NCI-H2227 (cell line): ENCODE measurements at regions not wholly inside any gene's neighbourhood (a gene's known extent, or its start where the extent isn't known, plus 50 kb on each side); places are given as distances from the start of the nearest gene placed in this dataset.
"Not testable (repeated sequence)": the region's sequence is repeated elsewhere in the genome, so short reads cannot be mapped to it uniquely, and the experiment has no call there.

Experiments
- DNase-seq: peaks from one replicate; lab custom pipeline; 2025; ENCODE audit not compliant: unreplicated experiment; lab: John Stamatoyannopoulos, UW

- not testable (repeated sequence) for DNase-seq
These were observed 159.4 kb downstream of the SKIDA1 start for GRCh38 chr10:21366108-21366507.

DNA sequence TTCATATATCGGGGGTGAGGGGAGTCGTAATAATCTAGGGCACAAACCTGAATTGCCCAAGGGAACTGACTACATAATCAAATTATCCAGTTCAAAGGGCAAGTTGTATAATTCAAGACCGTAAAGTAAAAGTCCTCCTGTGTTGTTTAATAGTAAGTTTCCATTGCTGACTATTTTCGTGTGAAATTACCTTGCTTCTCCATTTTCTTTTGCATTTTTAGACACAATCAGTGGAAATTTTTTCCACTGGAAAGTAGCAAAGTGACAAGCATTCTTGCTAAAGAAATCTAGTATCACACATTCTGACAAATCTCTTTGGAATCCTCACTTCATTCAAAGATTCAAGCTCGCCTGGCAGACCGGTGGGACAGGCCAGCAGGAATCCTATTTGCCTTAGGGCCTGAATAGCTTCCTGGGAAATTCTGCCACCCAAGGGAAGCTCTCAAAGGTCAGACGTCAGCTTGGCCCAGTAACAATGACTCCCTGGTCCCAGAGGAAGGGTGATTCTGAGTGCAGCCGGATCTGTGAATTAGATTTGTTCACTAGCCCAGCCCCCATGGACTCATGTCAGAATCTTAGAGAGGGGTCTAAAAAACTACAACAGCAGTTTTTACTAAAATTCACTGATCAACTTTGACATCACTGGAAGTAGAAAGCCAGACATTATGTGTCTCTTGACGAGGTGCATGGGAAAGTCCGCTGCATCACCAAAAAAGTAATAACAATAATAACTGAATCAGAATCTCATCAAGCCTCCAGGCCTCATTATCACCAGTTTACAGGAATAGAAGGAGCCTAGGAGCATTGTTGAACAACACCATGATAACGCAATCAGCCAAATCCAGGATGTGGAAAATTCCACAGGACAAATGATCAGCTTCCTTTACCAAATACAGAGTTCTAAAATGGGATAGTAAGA, 161.0 kb downstream of the SKIDA1 start:
- DNase-seq = no peak

- DNase-seq = no peak
These were observed 161.8 kb downstream of the SKIDA1 start for GRCh38 chr10:21363731-21364104.

DNA sequence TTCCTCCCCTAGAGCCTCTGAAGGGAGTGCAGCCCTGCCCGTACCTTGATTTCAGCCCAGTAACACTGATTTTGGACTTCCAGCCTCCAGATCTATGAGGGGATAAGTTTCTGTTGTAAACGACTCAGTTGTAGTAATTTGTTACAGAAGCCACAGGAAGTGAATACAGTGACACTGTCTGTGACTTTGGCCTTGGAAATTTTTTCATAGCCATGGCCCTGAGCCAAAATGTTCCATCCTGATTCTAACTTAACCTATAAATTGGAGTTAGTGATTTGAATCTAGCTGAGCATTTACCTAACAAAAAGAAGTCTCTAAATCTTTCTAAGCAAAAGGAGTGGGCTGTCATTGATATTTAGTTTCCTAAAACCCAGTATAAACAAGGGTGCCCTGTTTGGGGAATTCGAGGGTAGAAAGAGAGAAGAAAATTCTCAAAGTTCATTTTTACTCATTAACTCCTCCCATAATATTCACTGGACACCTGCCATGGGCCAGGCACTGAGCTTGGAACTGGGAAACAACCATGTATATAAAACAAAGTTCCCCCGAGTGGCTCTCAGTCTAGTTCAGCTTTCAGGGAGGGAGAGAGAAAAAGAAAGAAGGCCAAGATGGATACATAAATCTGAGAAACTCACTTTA, 162.3 kb downstream of the SKIDA1 start:
- DNase-seq = no peak

DNA sequence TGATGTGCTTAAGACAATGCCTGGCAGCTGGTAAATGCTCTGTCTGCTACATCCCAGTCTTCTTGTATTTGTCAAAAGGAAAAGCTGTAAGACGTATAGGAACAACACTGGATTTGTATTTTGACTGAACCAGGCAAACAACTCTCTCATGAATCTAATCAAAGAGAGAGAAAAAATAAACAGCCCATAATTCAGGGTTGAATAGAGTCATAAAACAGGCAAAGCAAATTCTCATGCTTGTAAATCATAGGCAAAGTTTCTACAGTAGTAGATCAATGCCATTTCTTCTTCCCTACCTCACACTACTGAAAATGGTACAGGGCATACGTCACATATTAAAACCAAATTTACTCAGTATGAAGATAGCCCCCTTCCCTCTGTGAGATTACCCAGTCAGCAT, 166.3 kb downstream of the SKIDA1 start:
- no peak for DNase-seq

DNA sequence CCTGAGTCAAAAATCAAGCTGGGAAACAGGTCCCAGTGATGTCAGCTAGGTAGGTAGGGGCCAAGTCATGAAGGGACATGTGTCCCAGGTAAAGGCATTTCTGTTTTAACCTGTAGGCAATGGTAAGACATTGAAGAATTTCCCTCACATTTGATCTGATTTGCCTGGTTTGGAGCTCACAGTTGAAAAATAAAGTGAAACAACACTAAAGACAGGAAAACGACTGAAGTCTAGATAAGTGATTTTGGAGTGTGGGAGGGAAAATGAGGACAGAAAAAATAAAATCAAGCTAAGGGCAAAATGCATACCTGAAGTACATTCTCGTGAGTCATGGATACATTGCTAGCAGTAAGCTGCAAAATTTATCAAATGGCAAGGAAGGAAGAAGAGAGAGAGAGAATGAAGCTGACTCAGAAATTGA, 169.9 kb downstream of the SKIDA1 start:
- DNase-seq = no peak

DNA sequence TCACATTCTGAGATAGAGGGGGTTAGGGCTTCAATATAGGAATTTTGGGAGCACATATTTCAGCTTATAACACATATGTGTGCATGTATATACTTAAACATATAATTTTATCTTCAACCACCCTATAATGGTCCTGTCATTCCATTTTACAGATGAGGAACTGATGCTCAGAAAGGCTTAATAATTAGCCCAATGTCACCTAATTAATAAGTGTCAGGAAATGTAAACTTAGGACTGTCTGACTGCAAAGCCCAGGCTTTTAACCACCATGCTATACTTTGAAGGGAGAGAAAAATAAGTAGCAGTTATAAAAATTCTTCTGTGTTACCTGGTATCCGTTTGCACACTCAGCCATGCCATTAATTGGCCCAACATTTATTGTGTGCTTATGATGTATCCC, 172.6 kb downstream of the SKIDA1 start:
- no peak for DNase-seq

DNA sequence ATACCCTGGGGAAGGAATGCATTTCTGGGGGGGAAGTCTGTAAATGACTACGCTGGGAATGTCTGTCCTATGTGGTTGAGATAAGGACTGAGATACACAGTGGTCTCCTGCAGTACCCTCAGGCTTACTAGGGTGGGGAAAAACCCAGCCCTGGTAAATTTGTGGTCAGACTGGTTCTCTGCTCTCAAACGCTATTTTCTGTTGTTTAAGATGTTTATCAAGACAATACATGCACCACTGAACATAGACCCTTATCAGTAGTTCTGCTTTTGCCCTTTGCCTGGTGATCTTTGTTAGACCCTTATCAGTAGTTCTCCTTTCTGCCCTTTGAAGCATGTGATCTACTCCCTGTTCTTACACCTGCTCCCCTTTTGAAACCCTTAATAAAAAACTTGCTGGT, 173.9 kb downstream of the SKIDA1 start:
- not testable (repeated sequence) for DNase-seq

DNA sequence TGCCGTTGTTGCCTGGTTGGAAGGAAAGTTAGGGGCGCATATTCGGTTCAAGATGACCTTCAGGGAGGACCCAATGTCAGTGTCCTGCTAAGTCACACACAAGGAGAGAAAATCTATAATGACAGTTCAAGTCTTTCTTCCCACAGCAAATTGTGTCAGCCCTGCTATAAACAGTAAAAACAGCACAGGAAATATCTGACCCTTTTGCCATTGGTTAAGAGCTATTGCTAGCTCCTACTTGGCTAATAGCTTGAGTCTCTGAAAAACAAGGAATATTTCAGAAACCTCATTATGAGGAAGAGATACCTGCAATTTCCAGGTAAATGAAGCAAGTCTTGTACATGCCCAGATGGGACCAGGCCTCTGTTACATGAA, 175.6 kb downstream of the SKIDA1 start:
- DNase-seq = no peak

- DNase-seq = no peak
These were observed 177.7 kb downstream of the SKIDA1 start for GRCh38 chr10:21347785-21348170.

- DNase-seq = no peak
These were observed 178.3 kb downstream of the SKIDA1 start for GRCh38 chr10:21347043-21347784.

DNA sequence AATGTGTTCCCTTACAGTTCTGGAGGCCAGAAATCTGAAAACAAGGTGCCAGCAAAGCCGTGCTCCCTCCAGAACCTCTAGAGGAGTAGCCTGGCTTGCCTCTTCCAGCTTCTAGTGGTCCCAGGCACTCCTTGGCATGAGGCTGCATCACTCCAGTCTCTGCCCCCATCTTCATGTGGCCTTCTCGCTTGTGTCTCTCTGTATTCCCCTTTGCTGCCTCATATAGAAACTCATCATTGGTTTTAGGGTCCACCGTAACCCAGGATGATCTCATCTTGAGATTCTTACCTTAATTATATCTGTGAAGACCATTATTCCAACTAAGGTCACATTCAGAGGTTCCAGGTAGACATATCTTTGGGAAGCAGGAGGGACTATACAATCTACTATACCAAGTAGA, 182.4 kb downstream of the SKIDA1 start:
- no peak for DNase-seq

DNA sequence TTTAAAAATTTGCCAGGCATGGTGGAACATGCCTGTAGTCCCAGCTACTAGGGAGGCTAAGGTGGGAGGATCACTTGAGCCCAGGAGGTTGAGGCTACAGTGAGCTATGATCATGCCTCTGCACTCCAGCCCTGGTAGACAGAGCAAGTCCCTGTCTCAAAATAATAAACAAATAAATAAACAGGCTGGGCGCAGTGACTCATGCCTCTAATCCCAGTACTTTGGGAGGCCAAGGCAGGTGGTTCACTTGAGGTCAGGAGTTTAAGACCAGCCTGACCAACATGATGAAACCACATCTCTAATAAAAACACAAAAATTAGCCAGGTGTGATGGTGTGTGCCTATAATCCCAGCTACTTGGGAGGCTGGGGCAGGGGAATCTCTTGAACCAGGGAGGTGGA, 183.0 kb downstream of the SKIDA1 start:
- not testable (repeated sequence) for DNase-seq

DNA sequence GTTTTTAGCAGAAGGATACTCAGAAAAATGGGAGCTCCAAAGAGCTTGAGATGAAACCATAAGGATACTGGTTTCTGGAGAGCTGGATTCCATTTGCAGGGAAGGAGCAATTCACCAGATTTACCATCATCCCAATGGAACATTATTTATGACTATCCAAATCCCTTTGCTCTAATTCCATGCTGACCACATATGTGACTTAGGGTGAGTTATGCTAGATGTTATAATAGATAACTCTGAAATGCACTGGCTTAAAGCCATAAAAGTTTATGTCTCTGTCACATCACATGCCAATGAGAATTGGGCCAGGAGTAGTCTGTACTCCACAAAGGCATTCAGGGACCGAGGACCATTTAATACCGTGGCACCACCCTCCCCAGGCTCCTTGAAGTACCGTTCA, 185.2 kb downstream of the SKIDA1 start:
- DNase-seq = no peak

- DNase-seq = no peak
These were observed 188.2 kb downstream of the SKIDA1 start for GRCh38 chr10:21337171-21337792.

- peak; percentile 32 for DNase-seq
These were observed 188.9 kb downstream of the SKIDA1 start for GRCh38 chr10:21336476-21337170.

DNA sequence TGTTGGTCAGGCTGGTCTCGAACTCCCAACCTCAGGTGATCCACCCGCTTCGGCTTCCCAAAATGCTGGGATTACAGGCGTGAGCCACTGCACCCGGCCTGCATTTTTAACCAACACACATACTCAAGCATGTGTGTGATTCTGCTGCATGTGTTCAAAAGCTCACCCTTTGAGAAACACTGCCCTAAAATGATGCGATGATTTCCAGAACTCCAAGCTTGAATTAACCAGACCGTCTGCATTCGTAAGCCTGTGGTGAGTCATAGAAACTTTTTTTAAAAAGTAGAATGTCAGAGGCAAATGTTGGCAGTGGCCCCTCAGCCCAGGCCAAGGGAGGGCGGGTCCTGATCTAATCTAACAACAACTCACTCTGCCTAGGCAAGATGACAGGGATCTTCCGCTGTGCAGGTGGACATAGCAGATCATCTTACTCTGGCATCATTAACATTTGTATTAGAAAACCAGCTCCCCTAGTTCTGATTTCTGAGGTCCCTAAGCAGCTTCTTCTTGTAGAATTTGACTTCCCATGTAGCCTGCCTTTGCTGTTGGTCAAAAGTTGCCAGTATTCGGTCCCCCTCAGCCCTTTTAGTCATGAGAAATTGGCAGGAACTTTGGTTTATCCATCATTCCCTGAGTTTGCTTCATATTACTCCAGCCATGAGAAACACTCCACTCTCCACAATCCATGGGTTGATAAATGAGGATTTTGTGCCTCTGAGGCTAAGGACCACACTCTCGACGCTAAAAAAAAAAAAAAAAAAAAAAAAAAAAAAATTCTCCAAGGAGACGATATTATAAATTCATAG, 190.4 kb downstream of the SKIDA1 start:
- DNase-seq = no peak

GRCh38 chr10:21330628-21331020, 194.9 kb downstream of the SKIDA1 start:
- DNase-seq = no peak

DNA sequence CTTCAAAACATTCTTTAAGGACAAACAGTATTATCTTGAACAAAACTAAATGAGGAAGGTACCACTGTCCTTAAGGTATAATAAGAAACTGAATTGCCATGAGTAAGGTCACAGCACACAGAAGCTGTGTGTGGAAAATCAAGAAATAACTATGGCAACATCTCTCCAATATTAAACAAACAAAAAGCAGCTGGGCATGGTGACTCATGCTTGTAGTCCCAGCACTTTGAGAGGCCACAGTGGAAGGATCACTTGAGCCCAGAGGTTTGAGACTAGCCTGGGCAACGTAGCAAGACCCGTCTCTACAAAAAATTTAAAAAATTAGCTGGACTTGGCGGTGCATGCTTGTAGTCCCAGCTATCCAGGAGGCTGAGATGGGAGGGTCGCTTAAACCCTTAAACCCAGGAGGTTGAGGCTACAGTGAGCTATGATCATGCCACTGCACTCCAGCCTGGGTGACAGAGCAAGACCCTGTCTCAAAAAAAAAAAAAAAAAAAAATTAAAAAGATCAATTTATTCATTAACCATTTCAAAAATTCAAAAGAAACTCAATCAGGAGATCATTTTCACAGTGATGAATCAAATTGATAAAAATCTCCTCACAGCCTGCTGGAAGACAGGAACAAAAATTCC, 195.4 kb downstream of the SKIDA1 start:
- no peak for DNase-seq
